Upper lobe of left lung (tissue), 4 donors: ENCODE measurements at regions not wholly inside any gene's neighbourhood (a gene's known extent, or its start where the extent isn't known, plus 50 kb on each side); places are given as distances from the start of the nearest gene placed in this dataset.

Experiments used
- POLR2A ChIP-seq, 4 donors: fragments of 450-650 bp; IDR thresholded peaks; one replicate each; pipeline ENCODE4 v1.5.1; 2016 to 2017; ENCODE audit warnings: antibody characterized with exemption in 4 of 4, mild to moderate bottlenecking in 2 of 4
- POLR2AphosphoS5 ChIP-seq, 2 donors: sonication (generic); formaldehyde crosslinking; IDR thresholded peaks; one replicate each; pipeline ENCODE4 v1.5.1; 2017; ENCODE audit warnings: antibody characterized with exemption in 2 of 2
- TF ChIP-seq, protein P1 (sequence below), 6 experiments: fragments of 450-650 bp in 4 of 6; fragments of 200-600 bp in 2 of 6; sonication (generic) in 2 of 6; IDR thresholded peaks; one replicate each; pipeline ENCODE4 v1.5.1; 2016 to 2019; ENCODE audit warnings: antibody characterized with exemption in 6 of 6

DNA sequence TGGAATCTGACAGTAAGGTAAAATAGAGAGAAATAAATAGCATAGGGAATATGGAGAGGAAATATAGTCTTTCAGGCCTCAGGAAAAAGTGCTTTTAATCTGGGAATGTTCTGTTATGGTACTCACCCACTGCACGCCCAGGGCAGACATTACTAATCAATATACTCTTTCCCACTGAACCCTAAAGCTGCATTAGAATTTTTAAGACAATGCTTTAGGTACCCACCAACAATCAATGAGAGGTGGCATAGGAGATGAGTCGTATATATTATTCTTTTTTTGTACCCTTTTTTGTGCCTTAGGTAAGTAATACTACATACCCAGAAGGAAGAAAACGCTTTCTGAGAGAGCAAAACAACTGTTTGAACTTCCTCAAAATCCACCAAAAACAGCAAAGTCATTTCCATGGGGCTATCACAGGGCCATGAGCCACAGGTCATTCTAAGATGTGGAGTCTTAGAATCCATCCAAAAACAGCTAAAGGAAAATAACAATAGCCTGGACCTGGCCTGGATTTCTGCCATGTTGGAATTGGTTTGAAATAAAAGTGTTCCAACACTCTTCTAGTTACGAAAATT, 542.1 kb downstream of the XYLT1 start:
- TF ChIP-seq, protein P1, sequence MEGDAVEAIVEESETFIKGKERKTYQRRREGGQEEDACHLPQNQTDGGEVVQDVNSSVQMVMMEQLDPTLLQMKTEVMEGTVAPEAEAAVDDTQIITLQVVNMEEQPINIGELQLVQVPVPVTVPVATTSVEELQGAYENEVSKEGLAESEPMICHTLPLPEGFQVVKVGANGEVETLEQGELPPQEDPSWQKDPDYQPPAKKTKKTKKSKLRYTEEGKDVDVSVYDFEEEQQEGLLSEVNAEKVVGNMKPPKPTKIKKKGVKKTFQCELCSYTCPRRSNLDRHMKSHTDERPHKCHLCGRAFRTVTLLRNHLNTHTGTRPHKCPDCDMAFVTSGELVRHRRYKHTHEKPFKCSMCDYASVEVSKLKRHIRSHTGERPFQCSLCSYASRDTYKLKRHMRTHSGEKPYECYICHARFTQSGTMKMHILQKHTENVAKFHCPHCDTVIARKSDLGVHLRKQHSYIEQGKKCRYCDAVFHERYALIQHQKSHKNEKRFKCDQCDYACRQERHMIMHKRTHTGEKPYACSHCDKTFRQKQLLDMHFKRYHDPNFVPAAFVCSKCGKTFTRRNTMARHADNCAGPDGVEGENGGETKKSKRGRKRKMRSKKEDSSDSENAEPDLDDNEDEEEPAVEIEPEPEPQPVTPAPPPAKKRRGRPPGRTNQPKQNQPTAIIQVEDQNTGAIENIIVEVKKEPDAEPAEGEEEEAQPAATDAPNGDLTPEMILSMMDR (IDR thresholded peaks at IDR 0.05), result no peak
- no peak for TF ChIP-seq POLR2AphosphoS5 (IDR thresholded peaks at IDR 0.05)
- TF ChIP-seq POLR2A (IDR thresholded peaks at IDR 0.05), result no peak
